ENCODE measurements at regions not wholly inside any gene's neighbourhood (a gene's known extent, or its start where the extent isn't known, plus 50 kb on each side); places are given as distances from the start of the nearest gene placed in this dataset.

DNA sequence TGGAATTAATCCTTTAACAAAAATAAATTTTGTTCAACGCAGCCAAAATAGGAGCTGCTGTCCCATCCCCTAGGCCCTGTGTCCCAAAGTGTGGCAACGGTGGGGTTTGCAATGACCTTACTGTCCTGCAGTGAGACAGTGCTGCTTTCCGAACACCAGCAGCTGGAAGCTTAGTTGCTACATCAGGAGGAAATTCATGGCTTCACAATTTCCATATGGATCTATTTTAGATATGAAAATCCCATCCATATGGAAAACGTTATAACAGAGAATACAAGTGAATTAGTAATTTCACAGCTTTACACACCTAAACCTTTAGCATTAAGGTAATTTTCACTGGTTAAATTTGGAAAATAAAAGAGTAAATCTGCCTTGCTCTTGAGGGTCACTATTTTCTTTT is 396.3 kb upstream of the TENM3 start:
- TF ChIP-seq POLR2AphosphoS5 (IDR thresholded peaks at IDR 0.05; ENCODE audit: low read depth): no peak
- TF ChIP-seq, protein P1, sequence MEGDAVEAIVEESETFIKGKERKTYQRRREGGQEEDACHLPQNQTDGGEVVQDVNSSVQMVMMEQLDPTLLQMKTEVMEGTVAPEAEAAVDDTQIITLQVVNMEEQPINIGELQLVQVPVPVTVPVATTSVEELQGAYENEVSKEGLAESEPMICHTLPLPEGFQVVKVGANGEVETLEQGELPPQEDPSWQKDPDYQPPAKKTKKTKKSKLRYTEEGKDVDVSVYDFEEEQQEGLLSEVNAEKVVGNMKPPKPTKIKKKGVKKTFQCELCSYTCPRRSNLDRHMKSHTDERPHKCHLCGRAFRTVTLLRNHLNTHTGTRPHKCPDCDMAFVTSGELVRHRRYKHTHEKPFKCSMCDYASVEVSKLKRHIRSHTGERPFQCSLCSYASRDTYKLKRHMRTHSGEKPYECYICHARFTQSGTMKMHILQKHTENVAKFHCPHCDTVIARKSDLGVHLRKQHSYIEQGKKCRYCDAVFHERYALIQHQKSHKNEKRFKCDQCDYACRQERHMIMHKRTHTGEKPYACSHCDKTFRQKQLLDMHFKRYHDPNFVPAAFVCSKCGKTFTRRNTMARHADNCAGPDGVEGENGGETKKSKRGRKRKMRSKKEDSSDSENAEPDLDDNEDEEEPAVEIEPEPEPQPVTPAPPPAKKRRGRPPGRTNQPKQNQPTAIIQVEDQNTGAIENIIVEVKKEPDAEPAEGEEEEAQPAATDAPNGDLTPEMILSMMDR (IDR thresholded peaks at IDR 0.05; ENCODE audit: insufficient read depth, low read length): no peak
- no peak for TF ChIP-seq GABPA (IDR thresholded peaks at IDR 0.05; ENCODE audit: low read depth)
- no peak for TF ChIP-seq REST (IDR thresholded peaks at IDR 0.05; ENCODE audit: insufficient replicate concordance, low read depth)

Measured in HL-60 (cell line).